OCI-LY1 (cell line): ENCODE measurements at regions not wholly inside any gene's neighbourhood (a gene's known extent, or its start where the extent isn't known, plus 50 kb on each side); places are given as distances from the start of the nearest gene placed in this dataset.

Experiments used
- H2AFZ ChIP-seq: fragments of 200-600 bp; sonication (generic), shearing (Covaris generic); 2 replicates; pipeline ENCODE4 v1.6.0; 2014; ENCODE audit warnings: antibody characterized with exemption, mild to moderate bottlenecking, low read length
- H3F3A ChIP-seq: fragments of 200-600 bp; sonication (generic), shearing (Covaris generic); 2 replicates; pipeline ENCODE4 v1.6.0; 2014; ENCODE audit warnings: mild to moderate bottlenecking, antibody characterized with exemption, low read length, moderate library complexity; ENCODE audit not compliant: insufficient read depth
- H3K27ac ChIP-seq: fragments of 200-600 bp; sonication (generic); 2 replicates; pipeline ENCODE4 v1.5.1; 2014; ENCODE audit warnings: low read length, mixed run types, mild to moderate bottlenecking, low read depth; ENCODE audit not compliant: poor library complexity, severe bottlenecking
- H3K27me3 ChIP-seq: fragments of 200-600 bp; sonication (generic); 2 replicates; pipeline ENCODE4 v1.6.0; 2014; ENCODE audit warnings: antibody characterized with exemption, mild to moderate bottlenecking, low read length, moderate library complexity; ENCODE audit not compliant: insufficient read depth
- H3K36me3 ChIP-seq: fragments of 200-600 bp; sonication (generic); 2 replicates; pipeline ENCODE4 v1.6.1; 2014; ENCODE audit warnings: mild to moderate bottlenecking, antibody characterized with exemption, low read length, moderate library complexity, mixed read lengths; ENCODE audit not compliant: insufficient read depth
- H3K4me1 ChIP-seq: fragments of 200-600 bp; sonication (generic); 2 replicates; pipeline ENCODE4 v1.5.1; 2014; ENCODE audit warnings: mild to moderate bottlenecking, low read length, moderate library complexity; ENCODE audit not compliant: insufficient read depth, severe bottlenecking
- H3K4me2 ChIP-seq: fragments of 200-600 bp; sonication (generic), shearing (Covaris generic); 2 replicates; pipeline ENCODE4 v1.6.1; 2014; ENCODE audit warnings: low read length
- H3K4me3 ChIP-seq: fragments of 200-600 bp; sonication (generic); 2 replicates; pipeline ENCODE4 v1.5.1; 2014; ENCODE audit warnings: low read length, low read depth, mild to moderate bottlenecking, mixed read lengths; ENCODE audit not compliant: poor library complexity, severe bottlenecking
- H3K79me2 ChIP-seq: fragments of 200-600 bp; shearing (Covaris generic); 2 replicates; pipeline ENCODE4 v1.6.1; 2016; ENCODE audit warnings: mixed run types, low read length, mixed read lengths; ENCODE audit not compliant: insufficient read depth
- H3K9ac ChIP-seq: fragments of 200-600 bp; sonication (generic), shearing (Covaris generic); 2 replicates; pipeline ENCODE4 v1.6.1; 2014; ENCODE audit warnings: mild to moderate bottlenecking, low read length, mixed read lengths
- H3K9me2 ChIP-seq: fragments of 200-600 bp; sonication (generic), shearing (Covaris generic); 2 replicates; pipeline ENCODE4 v1.6.1; 2014; ENCODE audit warnings: low read depth, mild to moderate bottlenecking, low read length, mixed read lengths
- H3K9me3 ChIP-seq: fragments of 200-600 bp; shearing (Covaris generic); 2 replicates; pipeline ENCODE4 v1.6.1; 2014; ENCODE audit warnings: low read length, mixed read lengths
- H4K20me1 ChIP-seq: fragments of 200-600 bp; sonication (generic), shearing (Covaris generic); 2 replicates; pipeline ENCODE4 v1.6.0; 2016; ENCODE audit warnings: mild to moderate bottlenecking, low read length; ENCODE audit not compliant: insufficient read depth
- EZH2 ChIP-seq: fragments of 200-600 bp; sonication (generic), shearing (Covaris generic); IDR thresholded peaks from 2 replicates; pipeline ENCODE4 v1.8.0; 2017; ENCODE audit warnings: borderline replicate concordance, mixed run types, mild to moderate bottlenecking, antibody characterized with exemption, low read length, moderate library complexity, mixed read lengths
- TF ChIP-seq, protein P1 (sequence below): fragments of 200-600 bp; sonication (generic), shearing (Covaris generic); IDR thresholded peaks from 2 replicates; pipeline ENCODE4 v1.5.1; 2017; ENCODE audit warnings: mild to moderate bottlenecking, antibody characterized with exemption, low read length, moderate library complexity, mixed read lengths

DNA sequence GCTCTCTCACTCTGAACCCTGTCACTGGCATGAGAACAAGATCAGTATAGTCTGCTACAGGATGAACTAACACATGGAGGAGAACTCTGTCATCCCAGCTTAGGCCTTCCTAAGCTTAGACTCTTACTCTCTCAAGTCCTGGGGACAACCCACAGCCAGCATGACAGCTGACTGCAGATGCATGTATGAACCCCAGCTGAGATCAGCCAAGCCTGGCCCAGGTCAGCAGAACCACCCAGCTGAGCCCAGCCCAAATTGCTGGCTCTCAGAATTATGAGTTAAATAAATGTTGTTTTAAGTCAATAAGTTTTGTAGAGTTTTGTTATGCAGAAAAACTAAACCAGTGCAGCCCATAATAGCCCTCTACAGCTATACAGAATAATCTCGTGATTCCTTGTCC, 287.3 kb downstream of the TNS1 start:
- TF ChIP-seq, protein P1, sequence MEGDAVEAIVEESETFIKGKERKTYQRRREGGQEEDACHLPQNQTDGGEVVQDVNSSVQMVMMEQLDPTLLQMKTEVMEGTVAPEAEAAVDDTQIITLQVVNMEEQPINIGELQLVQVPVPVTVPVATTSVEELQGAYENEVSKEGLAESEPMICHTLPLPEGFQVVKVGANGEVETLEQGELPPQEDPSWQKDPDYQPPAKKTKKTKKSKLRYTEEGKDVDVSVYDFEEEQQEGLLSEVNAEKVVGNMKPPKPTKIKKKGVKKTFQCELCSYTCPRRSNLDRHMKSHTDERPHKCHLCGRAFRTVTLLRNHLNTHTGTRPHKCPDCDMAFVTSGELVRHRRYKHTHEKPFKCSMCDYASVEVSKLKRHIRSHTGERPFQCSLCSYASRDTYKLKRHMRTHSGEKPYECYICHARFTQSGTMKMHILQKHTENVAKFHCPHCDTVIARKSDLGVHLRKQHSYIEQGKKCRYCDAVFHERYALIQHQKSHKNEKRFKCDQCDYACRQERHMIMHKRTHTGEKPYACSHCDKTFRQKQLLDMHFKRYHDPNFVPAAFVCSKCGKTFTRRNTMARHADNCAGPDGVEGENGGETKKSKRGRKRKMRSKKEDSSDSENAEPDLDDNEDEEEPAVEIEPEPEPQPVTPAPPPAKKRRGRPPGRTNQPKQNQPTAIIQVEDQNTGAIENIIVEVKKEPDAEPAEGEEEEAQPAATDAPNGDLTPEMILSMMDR: no peak
- no peak for TF ChIP-seq EZH2
- Histone ChIP-seq H3F3A (no peaks in the 10 kb centered on the region), H3K79me2 (no peaks in the 10 kb centered on the region), H3K4me2 (no peak overlapping the region), H2AFZ (no peak overlapping the region), H3K4me3 (no peak overlapping the region), H3K27ac (no peak overlapping the region), H3K9me2 (no peaks in the 10 kb centered on the region), H3K36me3 (no peaks in the 10 kb centered on the region), H4K20me1 (no peaks in the 10 kb centered on the region), H3K27me3 (no peaks in the 10 kb centered on the region), H3K9me3 (no peaks in the 10 kb centered on the region), H3K4me1 (no peaks in the 10 kb centered on the region), H3K9ac (no peak overlapping the region)

DNA sequence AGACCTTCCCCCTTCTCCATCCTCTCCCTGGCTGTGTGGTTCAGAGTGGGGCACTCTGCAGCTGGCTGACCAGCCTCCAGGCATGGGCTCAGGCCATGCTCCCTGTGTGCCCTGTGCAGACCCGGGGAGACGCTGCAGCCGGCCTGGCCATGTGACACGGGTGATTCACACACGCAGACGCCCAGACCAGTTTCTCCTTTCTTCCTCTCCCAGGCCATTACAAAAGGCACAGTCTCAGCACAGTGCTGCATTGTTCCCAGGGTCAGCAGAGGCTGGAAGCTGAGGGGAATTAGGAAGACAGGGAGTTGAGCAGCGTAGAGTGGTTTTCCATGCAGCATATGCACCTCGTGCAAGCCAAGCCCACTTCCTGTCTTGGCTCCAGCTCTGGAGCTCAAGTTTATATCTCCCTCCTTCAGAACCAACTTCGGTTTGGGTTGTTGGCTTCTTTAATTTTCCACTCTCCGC, 288.5 kb downstream of the TNS1 start:
- no peaks in the 10 kb centered on the region for H3K36me3 ChIP-seq
- H4K20me1 ChIP-seq: no peaks in the 10 kb centered on the region
- H3K27ac ChIP-seq: no peak overlapping the region
- no peaks in the 10 kb centered on the region for H3F3A ChIP-seq
- H3K4me2 ChIP-seq: no peak overlapping the region
- no peak for TF ChIP-seq EZH2
- TF ChIP-seq, protein P1: no peak
- no peaks in the 10 kb centered on the region for H3K27me3 ChIP-seq
- H3K79me2 ChIP-seq: no peaks in the 10 kb centered on the region
- no peak overlapping the region for H3K9ac ChIP-seq
- H3K9me2 ChIP-seq: no peaks in the 10 kb centered on the region
- H3K4me1 ChIP-seq: no peaks in the 10 kb centered on the region
- no peak overlapping the region for H3K4me3 ChIP-seq
- H2AFZ ChIP-seq: no peak overlapping the region
- H3K9me3 ChIP-seq: no peaks in the 10 kb centered on the region

DNA sequence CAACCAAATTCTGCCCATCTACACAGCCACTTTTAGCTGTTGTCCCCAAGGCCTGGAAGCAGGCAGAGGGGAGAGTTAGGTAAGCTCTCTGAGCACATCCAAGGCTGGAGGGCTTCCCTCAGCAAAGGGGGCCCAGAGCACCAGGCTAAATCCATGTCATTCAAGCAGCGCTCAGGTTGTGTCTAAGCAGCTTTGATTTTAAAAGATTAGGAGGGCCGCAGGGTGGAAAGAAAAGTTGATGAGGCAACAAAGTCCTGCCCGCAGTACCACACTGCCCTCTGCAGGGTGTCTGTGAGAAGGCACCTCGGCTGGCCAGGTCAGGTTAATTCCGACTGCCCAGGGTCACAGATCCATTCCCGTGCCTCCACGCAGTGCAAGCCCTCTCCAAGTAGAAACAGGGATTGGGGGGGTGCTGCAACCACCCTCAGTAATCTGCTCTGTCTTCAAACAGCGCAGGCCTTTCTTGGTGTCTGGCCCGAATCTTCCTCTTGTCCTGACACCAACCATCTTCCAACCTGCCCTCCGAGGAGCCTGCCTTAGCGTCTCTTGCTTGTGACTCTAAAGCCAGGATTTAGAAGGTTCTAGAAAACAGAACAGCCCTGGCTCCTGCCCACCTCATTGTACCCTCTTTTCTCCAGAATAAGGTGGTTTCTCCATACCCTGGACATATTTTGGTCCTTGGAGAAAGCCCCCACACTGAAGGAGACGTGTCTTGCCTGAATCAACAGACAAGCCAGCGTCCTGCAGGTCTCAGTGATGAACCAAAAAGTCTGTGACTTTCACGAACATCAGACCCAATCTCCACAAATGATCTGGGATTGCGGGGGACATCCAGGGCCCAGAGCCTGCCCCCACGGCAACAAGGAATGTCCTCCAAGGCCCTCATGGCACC, 289.2 kb downstream of the TNS1 start:
- no peak overlapping the region for H3K27ac ChIP-seq
- no peaks in the 10 kb centered on the region for H3K36me3 ChIP-seq
- TF ChIP-seq EZH2: no peak
- TF ChIP-seq, protein P1: peak; percentile 82
- no peak overlapping the region for H2AFZ ChIP-seq
- no peaks in the 10 kb centered on the region for H3K9me2 ChIP-seq
- no peak overlapping the region for H3K4me3 ChIP-seq
- no peaks in the 10 kb centered on the region for H3F3A ChIP-seq
- no peak overlapping the region for H3K9ac ChIP-seq
- no peak overlapping the region for H3K4me2 ChIP-seq
- H3K27me3 ChIP-seq: no peaks in the 10 kb centered on the region
- H3K9me3 ChIP-seq: no peaks in the 10 kb centered on the region
- H3K79me2 ChIP-seq: no peaks in the 10 kb centered on the region
- no peaks in the 10 kb centered on the region for H3K4me1 ChIP-seq
- H4K20me1 ChIP-seq: no peaks in the 10 kb centered on the region
